ENCODE measurements at regions not wholly inside any gene's neighbourhood (a gene's known extent, or its start where the extent isn't known, plus 50 kb on each side); places are given as distances from the start of the nearest gene placed in this dataset.

GRCh38 chr18:46207985-46208384 lies 103.8 kb downstream of the HAUS1 start:
- no peak overlapping the region for H3K27ac Mint-ChIP-seq
- DNase-seq = no peak
- WGBS, 2 experiments (ENCODE audit: insufficient coverage in 1 of 2, insufficient read length in 1 of 2) = 0% methylated on average over 1 of the region's 1 CpG; no CpG with 5 or more reads in 1 of the 2 experiments
- no peaks in the 10 kb centered on the region for H3K36me3 ChIP-seq (ENCODE audit: control insufficient read depth, insufficient read depth, low read length)
- H3K4me1 Mint-ChIP-seq = peaks cover 2% of the 10 kb centered on the region
- no peaks in the 10 kb centered on the region for H3K27me3 ChIP-seq (ENCODE audit: control insufficient read depth, insufficient read depth, low read length, poor library complexity, severe bottlenecking)
- no peaks in the 10 kb centered on the region for H3K36me3 Mint-ChIP-seq (ENCODE audit: low read depth)
- no peaks in the 10 kb centered on the region for H3K9me3 ChIP-seq (ENCODE audit: control insufficient read depth, low read length)
- no peak overlapping the region for H3K4me3 Mint-ChIP-seq
- H3K4me1 ChIP-seq (ENCODE audit: control insufficient read depth, insufficient read depth, low read length) = no peaks in the 10 kb centered on the region
- TF ChIP-seq, protein P1, sequence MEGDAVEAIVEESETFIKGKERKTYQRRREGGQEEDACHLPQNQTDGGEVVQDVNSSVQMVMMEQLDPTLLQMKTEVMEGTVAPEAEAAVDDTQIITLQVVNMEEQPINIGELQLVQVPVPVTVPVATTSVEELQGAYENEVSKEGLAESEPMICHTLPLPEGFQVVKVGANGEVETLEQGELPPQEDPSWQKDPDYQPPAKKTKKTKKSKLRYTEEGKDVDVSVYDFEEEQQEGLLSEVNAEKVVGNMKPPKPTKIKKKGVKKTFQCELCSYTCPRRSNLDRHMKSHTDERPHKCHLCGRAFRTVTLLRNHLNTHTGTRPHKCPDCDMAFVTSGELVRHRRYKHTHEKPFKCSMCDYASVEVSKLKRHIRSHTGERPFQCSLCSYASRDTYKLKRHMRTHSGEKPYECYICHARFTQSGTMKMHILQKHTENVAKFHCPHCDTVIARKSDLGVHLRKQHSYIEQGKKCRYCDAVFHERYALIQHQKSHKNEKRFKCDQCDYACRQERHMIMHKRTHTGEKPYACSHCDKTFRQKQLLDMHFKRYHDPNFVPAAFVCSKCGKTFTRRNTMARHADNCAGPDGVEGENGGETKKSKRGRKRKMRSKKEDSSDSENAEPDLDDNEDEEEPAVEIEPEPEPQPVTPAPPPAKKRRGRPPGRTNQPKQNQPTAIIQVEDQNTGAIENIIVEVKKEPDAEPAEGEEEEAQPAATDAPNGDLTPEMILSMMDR (conservative IDR thresholded peaks at IDR 0.05) = no peak
- no peak overlapping the region for H3K9ac ChIP-seq (ENCODE audit: extremely low read depth, low read length, poor library complexity, severe bottlenecking)
- no peak overlapping the region for H3K27ac ChIP-seq (ENCODE audit: low read depth, low read length)
- H3K4me3 ChIP-seq (ENCODE audit: low read length) = no peak overlapping the region
- H3K27me3 Mint-ChIP-seq (ENCODE audit: insufficient read depth) = no peaks in the 10 kb centered on the region
- no peaks in the 10 kb centered on the region for H3K9me3 Mint-ChIP-seq

GRCh38 chr18:46209161-46209560 lies 105.0 kb downstream of the HAUS1 start:
- no peaks in the 10 kb centered on the region for H3K9me3 ChIP-seq (ENCODE audit: control insufficient read depth, low read length)
- no peak for DNase-seq
- Mint-ChIP-seq H3K27ac (no peak overlapping the region), H3K4me1 (peaks cover 2% of the 10 kb centered on the region), H3K4me3 (no peak overlapping the region), H3K9me3 (no peaks in the 10 kb centered on the region), H3K36me3 (ENCODE audit: low read depth) (no peaks in the 10 kb centered on the region), H3K27me3 (ENCODE audit: insufficient read depth) (no peaks in the 10 kb centered on the region)
- H3K27ac ChIP-seq (ENCODE audit: low read depth, low read length) = no peak overlapping the region
- no peak overlapping the region for H3K4me3 ChIP-seq (ENCODE audit: low read length)
- no peaks in the 10 kb centered on the region for H3K36me3 ChIP-seq (ENCODE audit: control insufficient read depth, insufficient read depth, low read length)
- no peaks in the 10 kb centered on the region for H3K27me3 ChIP-seq (ENCODE audit: control insufficient read depth, insufficient read depth, low read length, poor library complexity, severe bottlenecking)
- TF ChIP-seq, protein P1 (conservative IDR thresholded peaks at IDR 0.05) = no peak
- H3K4me1 ChIP-seq (ENCODE audit: control insufficient read depth, insufficient read depth, low read length) = no peaks in the 10 kb centered on the region
- no peak overlapping the region for H3K9ac ChIP-seq (ENCODE audit: extremely low read depth, low read length, poor library complexity, severe bottlenecking)

DNA sequence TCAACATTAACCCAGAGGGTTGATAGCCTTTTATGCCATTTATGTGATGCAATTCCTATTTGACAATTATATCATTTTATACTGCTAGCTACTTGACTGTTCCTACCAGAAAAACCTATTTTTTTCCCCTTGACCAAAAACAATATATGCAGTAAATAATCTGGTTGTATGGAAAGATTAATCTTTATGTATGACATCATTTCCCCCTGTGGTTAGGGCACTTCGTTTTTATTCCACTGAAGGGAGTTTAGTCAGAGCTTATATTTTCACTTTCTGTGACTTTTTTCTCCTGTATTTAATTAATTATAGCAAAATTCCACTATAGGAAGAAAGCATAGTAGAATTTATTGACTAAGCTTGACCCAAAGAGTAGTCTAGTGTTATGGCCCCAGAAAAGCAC lies 107.6 kb downstream of the HAUS1 start:
- DNase-seq = no peak
- Mint-ChIP-seq H3K27me3 (ENCODE audit: insufficient read depth) (no peaks in the 10 kb centered on the region), H3K9me3 (no peaks in the 10 kb centered on the region), H3K36me3 (ENCODE audit: low read depth) (peaks cover 10% of the 10 kb centered on the region), H3K27ac (no peak overlapping the region), H3K4me1 (peaks cover 5% of the 10 kb centered on the region), H3K4me3 (no peak overlapping the region)
- Histone ChIP-seq H3K36me3 (ENCODE audit: control insufficient read depth, insufficient read depth, low read length) (peaks cover 12% of the 10 kb centered on the region), H3K9ac (ENCODE audit: extremely low read depth, low read length, poor library complexity, severe bottlenecking) (no peak overlapping the region), H3K27ac (ENCODE audit: low read depth, low read length) (no peak overlapping the region), H3K9me3 (ENCODE audit: control insufficient read depth, low read length) (no peaks in the 10 kb centered on the region), H3K4me3 (ENCODE audit: low read length) (no peak overlapping the region), H3K27me3 (ENCODE audit: control insufficient read depth, insufficient read depth, low read length, poor library complexity, severe bottlenecking) (no peaks in the 10 kb centered on the region), H3K4me1 (ENCODE audit: control insufficient read depth, insufficient read depth, low read length) (no peaks in the 10 kb centered on the region)
- TF ChIP-seq, protein P1 (conservative IDR thresholded peaks at IDR 0.05) = no peak
- WGBS, 2 experiments (ENCODE audit: insufficient coverage in 1 of 2, insufficient read length in 1 of 2) = no CpG with 5 or more reads among the region's 1 CpG
